GM19035 (cell line): ENCODE measurements at regions not wholly inside any gene's neighbourhood (a gene's known extent, or its start where the extent isn't known, plus 50 kb on each side); places are given as distances from the start of the nearest gene placed in this dataset.

ENCODE experiments used
- ATAC-seq: cut with Tn5 transposase; IDR thresholded peaks from one replicate; pipeline ENCODE4 v1.9.1; 2021; ENCODE audit not compliant: unreplicated experiment

DNA sequence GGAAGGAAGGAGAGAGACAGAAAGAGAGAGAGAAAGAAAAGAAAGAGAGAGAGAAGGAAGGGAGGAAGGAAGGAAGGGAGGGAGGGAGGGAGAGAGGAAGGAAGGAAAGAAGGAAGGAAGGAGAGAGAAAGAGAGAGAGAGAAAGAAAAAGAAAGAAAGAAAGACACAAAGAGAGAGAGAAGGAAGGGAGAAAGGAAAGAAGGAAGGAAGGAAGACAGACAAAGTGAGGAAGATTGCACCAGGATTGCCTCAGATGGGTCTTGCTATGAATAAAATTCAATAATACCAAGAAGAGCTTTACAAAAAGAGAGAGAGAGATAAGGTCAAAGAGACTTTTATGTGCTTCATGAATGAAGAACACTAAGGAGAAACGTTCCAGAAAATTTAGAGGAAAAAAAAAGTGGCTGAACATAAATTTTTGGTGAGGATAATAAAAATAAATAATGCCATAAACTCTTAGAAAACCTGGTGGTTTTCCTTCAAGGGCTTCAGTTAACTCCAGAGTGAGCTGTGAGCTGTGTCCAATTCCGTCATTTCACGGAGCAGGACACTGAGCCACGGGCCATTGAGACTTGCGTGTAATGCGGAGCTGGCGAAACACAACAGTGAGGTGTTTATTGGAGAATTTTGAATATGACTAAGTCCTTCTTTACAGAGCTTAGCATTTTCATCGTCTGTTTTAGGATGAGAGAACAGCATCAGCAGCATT lies 72.7 kb upstream of the TNRC6C start:
- no peak for ATAC-seq

DNA sequence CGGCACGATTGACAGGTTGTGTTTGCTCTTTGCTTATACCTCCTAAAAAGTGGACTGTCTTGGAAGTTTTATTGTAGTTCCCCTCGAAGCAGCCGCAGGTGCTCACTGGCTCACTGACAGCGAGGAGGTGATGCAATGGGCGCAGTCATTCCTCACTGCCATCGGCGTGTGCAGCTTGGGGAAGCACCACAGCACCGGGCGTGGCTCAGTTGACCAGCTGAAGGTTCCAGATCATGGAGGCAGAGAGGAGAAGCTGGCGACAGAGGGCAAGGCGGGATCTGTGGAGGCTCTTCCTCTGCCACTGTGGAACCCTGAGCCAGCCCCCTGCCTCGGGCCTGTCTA lies 72.1 kb upstream of the TNRC6C start:
- no peak for ATAC-seq

DNA sequence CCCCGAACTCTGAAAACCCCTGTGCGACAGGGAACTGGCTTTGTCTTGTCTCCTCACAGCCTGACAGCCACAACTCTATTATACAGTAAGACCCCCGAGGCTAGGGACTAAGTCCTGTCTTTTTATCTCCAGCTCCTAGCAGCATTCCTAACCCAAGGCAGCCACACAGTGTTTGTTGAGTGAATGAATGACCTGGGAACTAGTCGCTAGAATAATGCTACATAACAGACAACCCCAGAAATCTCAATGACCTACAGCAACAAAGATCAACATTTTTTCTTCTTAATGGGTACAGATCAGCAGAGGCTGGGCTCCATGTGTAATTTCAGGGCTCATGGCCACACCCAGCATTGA lies 71.4 kb upstream of the TNRC6C start:
- ATAC-seq, result no peak

DNA sequence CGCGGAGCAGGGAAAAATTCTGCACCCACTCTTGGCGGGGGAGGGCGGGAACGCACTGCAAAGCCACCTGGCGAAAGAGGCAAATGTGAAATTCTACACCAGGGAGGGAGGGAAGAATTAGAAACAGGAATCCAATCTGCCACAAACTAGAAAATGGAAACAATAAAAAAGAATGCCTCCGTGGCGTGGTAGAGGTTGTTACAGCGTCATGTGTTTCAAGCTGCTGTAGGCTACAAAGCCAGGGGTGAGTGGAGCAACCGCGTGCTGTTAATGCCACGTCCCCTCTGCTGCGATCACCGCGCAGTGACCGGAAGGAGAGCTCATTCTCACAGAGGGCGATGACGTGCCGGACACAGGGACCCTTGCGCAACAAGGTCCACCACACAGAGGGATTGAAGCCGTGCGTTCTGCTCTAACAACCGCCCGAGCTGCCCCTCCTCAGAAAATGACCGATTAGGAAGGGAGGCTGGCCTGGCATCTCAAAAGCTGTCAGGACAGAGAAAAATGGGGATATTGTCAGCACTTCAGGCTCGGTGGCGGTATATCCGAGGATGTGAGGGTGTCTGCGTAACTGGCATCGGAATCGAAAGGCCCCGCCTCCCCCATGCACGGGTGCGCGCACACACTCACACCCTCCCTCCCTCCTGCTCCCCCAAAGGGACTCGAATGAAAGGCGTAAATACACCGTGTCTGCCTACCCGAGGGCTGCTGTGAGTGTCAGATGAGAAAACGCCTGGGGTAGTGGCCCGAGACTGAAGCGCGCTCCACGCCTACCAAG lies 70.8 kb upstream of the TNRC6C start:
- no peak for ATAC-seq

- no peak for ATAC-seq
Observed at GRCh38 chr17:77888242-77889134, 70.0 kb upstream of the TNRC6C start.

DNA sequence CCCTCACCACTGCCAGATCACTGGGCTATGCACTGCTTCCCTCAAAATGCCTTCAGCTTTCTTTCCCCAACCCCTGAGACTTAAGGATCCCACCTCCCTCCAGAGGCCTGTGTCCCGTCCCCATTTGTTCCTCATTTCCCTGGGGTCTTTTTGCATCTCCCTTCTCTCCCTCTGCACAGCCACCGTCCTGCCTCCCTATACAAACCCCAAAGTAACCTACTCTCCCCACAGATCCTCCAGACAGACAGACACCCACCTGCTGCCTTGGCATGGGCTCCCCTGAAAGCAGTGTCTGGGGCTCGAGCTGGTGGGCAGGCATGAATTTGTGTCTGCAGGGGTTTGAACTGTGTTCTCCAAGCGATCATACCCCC lies 69.4 kb upstream of the TNRC6C start:
- no peak for ATAC-seq

- ATAC-seq, result no peak
Observed at GRCh38 chr17:77889866-77890760, 68.4 kb upstream of the TNRC6C start.

DNA sequence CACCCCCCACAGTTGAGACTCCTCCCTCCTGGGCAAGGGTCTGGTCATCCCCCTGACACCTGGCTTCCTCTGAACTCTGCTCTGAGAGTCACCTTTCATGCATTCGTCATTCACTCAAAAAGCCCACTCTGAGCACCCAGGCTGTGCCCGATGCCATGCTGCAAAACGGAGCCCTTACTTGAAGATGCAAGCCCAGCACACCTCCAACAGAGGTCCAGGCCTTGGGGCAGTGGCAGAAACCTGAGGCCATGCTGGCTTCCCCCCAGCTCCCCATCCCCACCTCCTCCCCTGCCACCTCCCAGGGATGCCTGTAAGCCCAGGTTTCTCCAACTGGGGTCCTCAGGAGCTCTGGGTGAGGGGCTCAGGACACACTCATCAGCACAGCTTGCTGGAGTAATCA lies 67.7 kb upstream of the TNRC6C start:
- ATAC-seq, result no peak

DNA sequence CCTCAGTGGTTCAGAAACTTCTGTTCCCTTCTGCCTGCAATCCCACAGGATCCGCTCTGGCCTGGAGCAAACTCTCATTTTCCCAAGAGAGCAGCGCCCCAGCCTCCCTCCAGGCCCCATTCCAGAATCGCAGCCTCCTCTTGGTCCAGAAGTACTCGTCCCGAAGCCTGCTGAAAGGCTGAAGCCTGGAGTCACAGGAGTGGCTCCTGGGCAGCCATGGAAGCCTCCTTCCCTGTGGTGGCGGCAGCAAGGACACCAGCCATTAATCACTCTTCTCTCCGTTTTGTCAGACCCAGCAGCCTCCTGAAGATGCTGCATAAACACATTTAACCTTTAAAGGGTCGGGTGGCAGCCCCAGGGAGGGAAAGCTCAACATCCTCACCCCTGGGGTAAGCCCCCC lies 66.9 kb upstream of the TNRC6C start:
- ATAC-seq, result no peak

DNA sequence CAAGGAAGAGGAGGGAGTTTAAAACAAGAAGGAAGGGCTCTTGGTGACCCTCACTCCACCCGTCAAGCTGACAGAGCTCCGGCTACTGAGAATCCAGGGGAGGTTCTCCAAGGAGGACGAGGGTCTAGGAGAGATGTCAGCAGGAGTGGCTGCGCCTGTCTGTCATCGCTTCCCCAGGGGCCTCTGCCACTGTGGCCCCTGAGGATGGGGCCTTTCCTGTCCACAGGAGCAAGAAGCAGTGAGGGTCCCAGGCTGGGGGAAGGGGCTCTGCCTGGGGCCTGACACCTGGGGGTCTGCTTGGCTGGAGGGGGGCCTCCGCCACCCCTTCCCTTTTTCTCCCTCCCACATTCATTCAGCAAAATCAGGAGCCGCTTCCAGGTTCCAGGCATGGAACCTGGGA lies 66.5 kb upstream of the TNRC6C start:
- ATAC-seq, result no peak

DNA sequence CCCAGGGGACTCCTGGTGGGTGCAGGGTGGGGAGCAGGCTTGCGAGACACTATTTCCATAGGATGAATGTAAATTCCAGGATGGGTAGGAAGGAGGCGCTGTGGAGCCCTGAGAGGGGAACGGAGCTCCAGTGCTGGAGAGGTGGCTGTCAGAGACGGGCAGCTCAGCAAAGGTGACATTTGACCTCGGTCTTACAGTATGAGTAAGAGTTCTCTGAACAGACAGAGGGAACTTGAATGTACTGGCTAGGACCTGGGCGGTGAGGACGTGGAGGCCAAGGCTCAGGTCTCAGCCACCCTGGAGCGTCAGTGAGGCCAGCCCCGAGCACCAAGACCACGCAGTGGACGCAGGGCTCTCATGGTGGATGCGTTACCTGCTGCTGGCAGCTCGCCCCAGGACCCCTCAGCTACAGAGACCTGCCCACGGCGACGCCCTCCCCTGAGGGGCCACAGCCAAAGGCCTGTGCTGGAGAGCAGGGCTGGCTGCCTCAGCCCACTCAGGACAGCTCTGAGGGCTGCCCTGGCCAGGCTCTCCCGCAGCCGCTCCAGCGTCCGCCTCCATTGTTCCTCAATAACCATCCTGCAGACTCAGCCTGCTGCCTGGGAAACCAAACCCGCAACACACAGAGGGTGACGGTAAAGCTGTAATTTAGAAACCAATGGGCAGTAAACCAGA lies 65.9 kb upstream of the TNRC6C start:
- ATAC-seq, result no peak

- ATAC-seq, result no peak
Observed at GRCh38 chr17:77893144-77894044, 65.1 kb upstream of the TNRC6C start.

GRCh38 chr17:77894126-77894956 lies 64.2 kb upstream of the TNRC6C start:
- ATAC-seq, result no peak

DNA sequence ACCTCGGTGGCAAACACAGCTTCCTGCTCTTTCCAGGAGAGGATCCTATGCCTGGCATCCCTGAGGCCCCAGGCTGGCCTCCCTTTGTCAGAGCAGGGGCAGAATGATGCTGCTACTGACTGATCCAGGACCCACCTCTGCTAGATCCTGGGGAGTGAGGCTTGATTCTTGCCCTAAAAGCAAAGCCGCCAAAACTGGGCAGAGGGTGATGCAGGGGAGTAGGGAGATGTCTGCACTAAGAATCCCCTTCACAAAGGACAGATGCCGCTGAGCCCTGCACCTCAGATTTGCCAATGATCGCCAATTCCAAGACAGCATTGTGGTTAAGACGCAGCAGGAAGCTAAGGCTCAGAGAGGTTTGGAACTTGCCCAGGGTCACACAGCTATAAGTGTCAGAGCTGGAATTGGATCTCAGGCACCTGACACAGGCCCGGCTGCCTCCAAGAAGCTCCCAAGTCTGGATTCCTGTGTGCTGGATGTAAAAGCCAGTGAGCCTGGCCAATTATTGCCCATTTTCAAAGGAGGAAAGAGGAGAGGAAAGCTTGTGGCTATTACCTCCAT lies 60.7 kb upstream of the TNRC6C start:
- no peak for ATAC-seq

DNA sequence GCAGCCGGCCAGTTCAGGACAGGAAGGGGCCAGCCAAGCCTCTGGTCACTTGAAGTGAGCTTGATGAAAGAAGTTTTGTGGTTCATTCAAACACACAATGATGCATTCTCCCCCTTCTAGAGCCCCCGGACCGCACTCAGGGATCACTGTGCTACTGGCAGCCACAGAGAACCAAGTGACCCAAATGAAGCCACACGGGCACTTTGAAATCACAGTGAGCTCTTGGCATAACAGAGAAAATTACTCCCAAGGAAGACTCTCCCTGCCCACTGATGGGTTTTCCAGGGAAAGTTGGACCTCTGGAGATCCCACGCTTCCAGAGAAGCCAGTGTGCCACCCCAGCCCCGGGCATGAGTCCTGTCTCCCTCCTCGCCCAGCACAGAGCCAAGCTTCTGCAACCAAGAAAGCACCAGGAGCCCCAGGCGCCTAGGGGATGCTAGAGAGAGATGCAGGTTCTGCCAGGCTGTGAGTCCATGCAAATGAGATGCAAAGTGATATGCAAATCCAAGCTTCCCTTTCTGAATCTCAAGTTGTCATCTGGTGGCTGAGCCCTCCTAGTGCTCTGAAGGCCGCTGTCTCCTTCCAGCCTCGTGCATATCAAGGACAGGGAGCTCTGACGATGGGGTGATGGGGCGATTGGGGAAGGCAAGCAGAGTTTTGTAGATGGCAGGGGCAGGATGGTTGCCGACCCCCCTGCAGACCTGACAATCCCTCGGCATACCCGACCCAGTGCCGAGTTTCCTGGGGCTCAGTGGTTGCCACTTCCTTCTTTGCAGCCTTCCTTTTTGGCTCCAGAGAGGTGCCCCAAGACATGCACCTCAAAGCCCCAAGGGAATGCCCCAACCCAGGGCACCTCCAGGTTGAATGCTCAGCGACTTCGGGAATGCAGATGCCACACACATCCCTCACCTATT lies 59.7 kb upstream of the TNRC6C start:
- ATAC-seq, result no peak

DNA sequence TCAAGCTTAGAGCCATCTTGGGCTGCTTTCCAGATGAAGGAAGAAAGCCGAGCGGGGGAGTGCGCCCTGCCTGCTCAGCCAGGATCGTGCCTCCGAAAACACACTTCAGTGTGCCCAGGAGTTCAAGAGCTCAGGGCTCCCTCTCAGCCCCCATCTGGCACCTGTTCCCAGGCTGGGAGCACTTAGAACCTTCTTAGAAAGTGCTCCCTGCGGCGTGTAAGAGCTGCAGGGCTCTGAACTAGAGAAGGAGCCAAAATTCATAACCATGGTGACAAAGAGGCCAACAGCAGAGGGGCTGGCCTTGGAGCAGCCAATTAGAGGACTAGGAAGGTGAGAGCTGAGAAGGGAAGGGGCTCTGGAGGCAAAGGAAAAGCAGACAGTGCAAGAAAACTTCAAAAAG lies 59.0 kb upstream of the TNRC6C start:
- no peak for ATAC-seq

DNA sequence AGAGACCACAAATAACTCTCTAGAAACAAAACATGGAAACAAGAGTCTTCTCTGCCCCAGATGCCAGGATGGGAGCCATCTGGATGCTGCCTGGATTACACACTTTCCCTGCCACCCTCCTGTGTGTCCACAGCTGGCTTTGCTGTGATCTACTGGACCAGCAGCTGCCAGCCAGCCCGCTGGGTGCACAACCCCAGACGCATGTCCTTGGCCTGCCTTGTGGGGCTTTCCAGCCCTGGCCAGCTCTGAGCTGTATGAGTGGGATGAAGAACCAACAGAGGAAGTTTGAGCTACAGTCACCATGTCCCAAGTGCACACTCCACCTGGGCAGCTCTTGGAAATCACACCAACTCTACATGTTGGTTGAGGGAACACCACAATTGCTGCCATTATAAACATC lies 57.0 kb upstream of the TNRC6C start:
- no peak for ATAC-seq
